AG04449 (cell line): ENCODE measurements at regions not wholly inside any gene's neighbourhood (a gene's known extent, or its start where the extent isn't known, plus 50 kb on each side); places are given as distances from the start of the nearest gene placed in this dataset.
"Not testable (repeated sequence)": the region's sequence is repeated elsewhere in the genome, so short reads cannot be mapped to it uniquely, and the experiment has no call there.

Source experiments
- CTCF ChIA-PET: fragments of 350-600 bp; formaldehyde crosslinking; extraction: SDS; loops from one replicate; lab custom pipeline; 2021; ENCODE audit warnings: antibody characterized with exemption; lab: Yijun Ruan, JAX
- POLR2A ChIA-PET: fragments of 400-600, 350-600 bp; formaldehyde crosslinking; extraction: SDS; loops from one replicate; lab custom pipeline; 2020; ENCODE audit warnings: antibody characterized with exemption, inconsistent platforms; lab: Yijun Ruan, JAX
- DNase-seq: peaks from one replicate; pipeline ENCODE4 v3.0.0-alpha.2; 2010; ENCODE audit warnings: low read depth, low spot score
- H3K4me3 ChIP-seq: 2 replicates; pipeline ENCODE4 v1.5.1; 2011; ENCODE audit warnings: low read depth, mild to moderate bottlenecking, control low read depth, low read length
- CTCF ChIP-seq: IDR thresholded peaks from one replicate; pipeline ENCODE4 v1.5.1; 2011; ENCODE audit warnings: mild to moderate bottlenecking, moderate library complexity, low read length, control low read depth, inconsistent platforms; ENCODE audit not compliant: insufficient read depth; ENCODE audit errors: missing control alignments

GRCh38 chr18:1777843-1778242 is 793.5 kb downstream of the METTL4 start:
- H3K4me3 ChIP-seq = no peak overlapping the region
- DNase-seq = no peak
- POLR2A ChIA-PET = no interaction called here
- no peak for TF ChIP-seq CTCF
- CTCF ChIA-PET = no interaction called here

DNA sequence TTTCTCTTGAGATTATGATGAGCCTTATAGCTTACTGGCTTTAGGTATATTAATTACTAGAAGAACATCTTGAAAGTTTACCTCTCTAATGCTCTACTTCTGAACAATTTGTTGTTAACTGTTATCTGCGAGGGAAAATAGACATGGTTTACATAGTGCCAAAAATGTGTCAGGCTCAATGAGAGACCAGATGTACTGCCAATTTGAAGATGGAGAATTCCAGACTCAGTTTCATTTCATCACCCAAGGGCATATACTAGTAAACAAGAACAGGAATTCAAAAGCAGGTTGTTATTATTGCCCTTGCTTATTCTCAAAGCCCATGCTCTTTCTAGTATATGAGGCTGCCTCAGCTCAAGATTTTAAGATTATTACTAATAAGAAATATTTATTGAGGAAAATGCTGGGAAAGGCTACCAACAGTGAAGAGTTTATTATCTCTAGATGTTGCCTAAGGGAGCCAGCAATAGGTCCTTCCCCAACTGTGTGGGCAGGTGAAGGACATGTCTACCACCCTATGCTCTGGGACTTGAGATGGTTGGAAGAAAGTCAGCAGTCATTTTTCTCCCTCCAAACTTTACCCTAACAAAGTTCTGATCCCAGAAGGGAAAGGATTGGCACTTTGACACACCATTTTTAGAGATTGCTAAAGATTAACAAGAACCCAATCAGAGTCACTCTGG is 792.7 kb downstream of the METTL4 start:
- TF ChIP-seq CTCF = no peak
- ChIA-PET CTCF (no interaction called here), POLR2A (no interaction called here)
- DNase-seq = no peak
- no peak overlapping the region for H3K4me3 ChIP-seq

- CTCF ChIA-PET = no interaction called here
- no peak overlapping the region for H3K4me3 ChIP-seq
- POLR2A ChIA-PET = no interaction called here
- no peak for DNase-seq
- TF ChIP-seq CTCF = no peak
Observed at GRCh38 chr18:1779587-1779986, 791.7 kb downstream of the METTL4 start.

DNA sequence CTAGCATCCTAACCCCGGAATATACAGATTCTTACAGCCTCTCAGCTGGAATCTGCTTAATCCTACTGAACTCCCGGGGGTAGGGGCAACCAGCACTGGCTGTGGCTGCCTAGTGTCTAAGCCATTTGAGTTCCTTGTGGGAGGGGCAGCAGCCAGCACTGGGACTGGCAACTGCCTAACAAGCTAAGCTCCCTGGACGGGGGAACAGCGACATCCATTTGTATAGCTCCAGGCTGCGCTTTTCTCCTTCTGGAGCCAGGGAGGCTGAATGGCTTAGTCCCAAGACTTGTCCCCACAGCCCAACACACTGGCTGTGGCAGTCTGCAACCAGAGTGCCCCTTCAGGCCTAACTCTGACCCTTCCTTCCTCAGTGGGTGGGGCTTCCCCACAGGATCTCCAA is 787.2 kb downstream of the METTL4 start:
- POLR2A ChIA-PET = no interaction called here
- no peak for TF ChIP-seq CTCF
- H3K4me3 ChIP-seq = no peak overlapping the region
- no peak for DNase-seq
- CTCF ChIA-PET = no interaction called here

GRCh38 chr18:1785980-1786379 is 785.3 kb downstream of the METTL4 start:
- CTCF ChIA-PET, H3K4me3 ChIP-seq, POLR2A ChIA-PET, DNase-seq: not testable (repeated sequence)

DNA sequence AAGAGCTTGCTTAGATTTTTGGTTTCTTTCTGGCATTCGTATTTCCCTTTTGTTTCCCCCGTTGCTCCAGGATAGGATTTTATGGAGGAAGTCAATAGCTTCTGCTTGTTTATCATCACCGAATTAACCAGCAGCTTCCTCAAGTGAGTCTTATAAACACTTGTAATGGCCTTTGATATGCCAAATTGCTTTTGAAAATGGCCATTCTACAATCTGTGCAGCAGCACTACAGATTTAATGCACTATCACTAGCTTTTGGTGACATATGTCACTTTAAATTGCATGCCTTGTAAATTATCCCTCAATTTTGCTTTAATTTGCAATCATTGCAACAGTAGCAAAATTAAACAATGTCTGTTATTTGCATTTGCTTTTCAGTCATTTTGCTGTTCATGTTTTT is 774.7 kb downstream of the METTL4 start:
- POLR2A ChIA-PET = no interaction called here
- TF ChIP-seq CTCF = no peak
- no peak for DNase-seq
- CTCF ChIA-PET = no interaction called here
- no peak overlapping the region for H3K4me3 ChIP-seq

GRCh38 chr18:1797235-1797634 is 774.1 kb downstream of the METTL4 start:
- CTCF ChIA-PET = no interaction called here
- POLR2A ChIA-PET = no interaction called here
- no peak for DNase-seq
- no peak for TF ChIP-seq CTCF
- no peak overlapping the region for H3K4me3 ChIP-seq
